K562 (cell line): ENCODE measurements at regions not wholly inside any gene's neighbourhood (a gene's known extent, or its start where the extent isn't known, plus 50 kb on each side); places are given as distances from the start of the nearest gene placed in this dataset.

Source experiments
- ATAC-seq: fragments of 200-7000 bp; cut with Tn5 transposase; 3 replicates; pipeline ENCODE4 v1.9.1; 2020; ENCODE audit warnings: moderate library complexity
- BruUV-seq: library from RNA; stranded (reverse); fragments of 400-500 nt; replicated peaks from 2 replicates; lab custom pipeline; 2021; lab: Mats Ljungman, UMichigan
- CTCF ChIA-PET: fragments of 300-600 bp; formaldehyde crosslinking; extraction: SDS; loops from one replicate; lab custom pipeline; 2021; ENCODE audit warnings: low intra/inter-chr PET ratio; lab: Yijun Ruan, JAX
- POLR2A ChIA-PET: fragments of 300-600, 350-650 bp; sonication (Branson Sonifier 250); formaldehyde crosslinking; extraction: SDS; loops from one replicate; lab custom pipeline; 2021; ENCODE audit warnings: antibody characterized with exemption, inconsistent platforms; lab: Yijun Ruan, JAX
- DNase-seq, 4 experiments: peaks; one replicate each; pipeline versions ENCODE4 v3.0.0 to v3.0.0-alpha.2; 2011 to 2018; ENCODE audit warnings: low spot score in 3 of 4, mixed read lengths in 3 of 4; ENCODE audit errors: extremely low read depth in 1 of 4
- FAIRE-seq: peaks from 2 replicates; lab custom pipeline; 2011; peaks lifted over from hg19 to GRCh38; lab: Jason Lieb, UNC
- H2AFZ ChIP-seq: 2 replicates; pipeline ENCODE4 v1.6.0; 2011; ENCODE audit warnings: low read depth, low read length, control low read depth, inconsistent platforms
- H3K27ac ChIP-seq: fragments of 200-600 bp; 3 replicates; pipeline ENCODE4 v1.8.0; 2011; ENCODE audit warnings: low read depth, mild to moderate bottlenecking, control low read depth, inconsistent platforms, low read length, moderate library complexity, mixed read lengths; ENCODE audit errors: extremely low read depth
- H3K27me3 ChIP-seq, 2 experiments: fragments of 300-600 bp in 1 of 2; 2 replicates in 1 of 2; 3 replicates in 1 of 2; pipeline versions ENCODE4 v1.6.0 to v1.8.0; 2011; ENCODE audit warnings: inconsistent platforms in 2 of 2, low read length in 2 of 2, mild to moderate bottlenecking in 1 of 2, mixed read lengths in 1 of 2, moderate library complexity in 1 of 2; ENCODE audit not compliant: control insufficient read depth in 2 of 2, insufficient read depth in 2 of 2
- H3K36me3 ChIP-seq: fragments of 300-600 bp; 3 replicates; pipeline ENCODE4 v1.8.0; 2011; ENCODE audit warnings: mild to moderate bottlenecking, low read length, inconsistent platforms; ENCODE audit not compliant: control insufficient read depth, insufficient read depth
- H3K4me1 ChIP-seq, 2 experiments: fragments of 200-600 bp in 1 of 2; replicated peaks in 1 of 2; 2 replicates in 1 of 2; 3 replicates in 1 of 2; pipeline versions ENCODE4 v1.5.1 to v1.8.0; 2011; ENCODE audit warnings: inconsistent platforms in 2 of 2, low read length in 2 of 2, mild to moderate bottlenecking in 1 of 2, mixed read lengths in 1 of 2, moderate library complexity in 1 of 2; ENCODE audit not compliant: control insufficient read depth in 2 of 2, insufficient read depth in 2 of 2
- H3K4me2 ChIP-seq: 2 replicates; pipeline ENCODE4 v1.6.1; 2011; ENCODE audit warnings: low read length, control low read depth, inconsistent platforms, mixed read lengths; ENCODE audit not compliant: insufficient read depth
- H3K4me3 ChIP-seq: fragments of 200-600 bp; sonication (generic), shearing (Covaris generic); 2 replicates; pipeline ENCODE4 v1.5.1; 2016; ENCODE audit warnings: control low read depth, inconsistent platforms
- H3K79me2 ChIP-seq: fragments of 200-600 bp; 3 replicates; pipeline ENCODE4 v1.8.0; 2011; ENCODE audit warnings: low read length, inconsistent platforms; ENCODE audit not compliant: control insufficient read depth, insufficient read depth
- H3K9ac ChIP-seq, 2 experiments: 2 replicates each; pipeline versions ENCODE4 v1.6.0 to v1.6.1; 2011; ENCODE audit warnings: low read depth in 2 of 2, low read length in 2 of 2, control low read depth in 1 of 2, inconsistent platforms in 1 of 2, mild to moderate bottlenecking in 1 of 2, mixed read lengths in 1 of 2; ENCODE audit not compliant: insufficient read depth in 1 of 2
- H3K9me1 ChIP-seq: one replicate; pipeline ENCODE4 v1.6.0; 2011; ENCODE audit warnings: inconsistent platforms, mild to moderate bottlenecking, low read length, moderate library complexity; ENCODE audit not compliant: control insufficient read depth, insufficient read depth
- H3K9me3 ChIP-seq: replicated peaks from 2 replicates; pipeline ENCODE4 v1.5.1; 2011; ENCODE audit warnings: low read depth, low read length, inconsistent platforms; ENCODE audit not compliant: control insufficient read depth, insufficient read depth
- H4K20me1 ChIP-seq: replicated peaks from 2 replicates; pipeline ENCODE4 v1.6.1; 2011; ENCODE audit warnings: low read length, inconsistent platforms, mixed read lengths; ENCODE audit not compliant: control insufficient read depth, insufficient read depth
- ARID2 ChIP-seq: fragments of 450-650 bp; IDR thresholded peaks from 2 replicates; pipeline ENCODE4 v1.6.1; 2017; ENCODE audit warnings: antibody characterized with exemption, mild to moderate bottlenecking
- HDGF ChIP-seq: fragments of 450-650 bp; IDR thresholded peaks from 2 replicates; pipeline ENCODE4 v1.6.1; 2016
- NR2F6 ChIP-seq: fragments of 450-650 bp; formaldehyde crosslinking; IDR thresholded peaks from 2 replicates; pipeline ENCODE4 v1.4.0; 2020; ENCODE audit warnings: mild to moderate bottlenecking
- OTX1 ChIP-seq: fragments of 450-650 bp; formaldehyde crosslinking; IDR thresholded peaks from 2 replicates; pipeline ENCODE4 v1.4.0; 2022; ENCODE audit warnings: mild to moderate bottlenecking
- PHF20 ChIP-seq: fragments of 450-650 bp; IDR thresholded peaks from 2 replicates; pipeline ENCODE4 v1.6.1; 2018; ENCODE audit not compliant: partially characterized antibody
- TAF9B ChIP-seq: fragments of 450-650 bp; IDR thresholded peaks from 2 replicates; pipeline ENCODE4 v1.6.1; 2018; ENCODE audit warnings: mild to moderate bottlenecking; ENCODE audit not compliant: partially characterized antibody
- ZBTB7A ChIP-seq: IDR thresholded peaks from 2 replicates; pipeline ENCODE4 v1.6.1; 2011; ENCODE audit warnings: low read depth, mild to moderate bottlenecking, low read length, moderate library complexity, borderline replicate concordance; ENCODE audit not compliant: control insufficient read depth
- ZNF3 ChIP-seq: fragments of 250-450 bp; sonication (Bioruptor Pico); IDR thresholded peaks from 2 replicates; pipeline ENCODE4 v1.5.0; 2021; ENCODE audit warnings: mild to moderate bottlenecking, moderate library complexity
- WGBS: fragments of 100-300 bp; shearing (Covaris generic); methylation state at CpG from one replicate; pipeline ENCODE4 v1.1.6; 2016; ENCODE audit warnings: low coverage, mixed read lengths; ENCODE audit not compliant: insufficient coverage; ENCODE audit errors: missing lambda C conversion rate; 5-methylcytosine and 5-hydroxymethylcytosine counted together
- in situ Hi-C: fragments of 300-500 bp; cut with MboI; formaldehyde crosslinking; loops from 4 replicates; pipeline ENCODE4 v1.15.0; 2018; ENCODE audit warnings: inconsistent platforms, mixed read lengths
- intact Hi-C: fragments of 100-400 bp; cut with micrococcal nuclease; formaldehyde crosslinking; loops from 2 replicates; pipeline ENCODE4 v1.14.2; 2022
- TF ChIP-seq, protein P1 (sequence below), 2 experiments: IDR thresholded peaks in 1 of 2; conservative IDR thresholded peaks in 1 of 2; 2 replicates each; pipeline ENCODE4 v1.6.1; 2016; ENCODE audit warnings: low read depth in 2 of 2, mild to moderate bottlenecking in 1 of 2, missing compliant biosample characterization in 1 of 2, missing genetic modification characterization in 1 of 2, moderate library complexity in 1 of 2
- TF ChIP-seq, protein P2 (sequence below), 2 experiments: fragments of 450-650 bp; formaldehyde crosslinking in 1 of 2; IDR thresholded peaks; 2 replicates each; pipeline versions ENCODE4 v1.4.0 to v1.6.1; 2014 to 2020; ENCODE audit warnings: mild to moderate bottlenecking in 2 of 2, borderline replicate concordance in 1 of 2, low read depth in 1 of 2
- TF ChIP-seq, protein P3 (sequence below): fragments of 450-650 bp; IDR thresholded peaks from 2 replicates; pipeline ENCODE4 v1.6.1; 2018; ENCODE audit warnings: mild to moderate bottlenecking, low read depth; ENCODE audit not compliant: partially characterized antibody

DNA sequence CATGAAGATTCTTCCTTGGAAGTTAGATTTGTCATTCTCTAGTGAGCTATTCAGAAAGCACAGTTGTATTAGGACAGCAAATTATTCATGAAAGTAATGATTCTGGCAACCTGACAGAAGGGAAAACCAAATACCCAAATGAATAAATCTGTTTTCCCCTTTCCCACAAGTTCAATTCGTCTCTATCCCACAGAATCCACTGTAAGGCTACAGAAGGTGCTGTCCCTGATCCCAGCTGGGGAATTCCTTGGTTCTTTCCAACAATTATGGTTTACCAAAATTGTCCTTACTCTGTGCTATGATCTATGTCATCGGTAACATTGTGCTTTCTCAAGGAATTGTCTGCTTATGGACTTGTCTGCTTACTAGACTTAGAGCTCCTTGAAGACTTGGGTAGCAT, 104.2 kb downstream of the FASLG start:
- Histone ChIP-seq H4K20me1 (no peaks in the 10 kb centered on the region), H3K9ac (no peak overlapping the region), H3K4me3 (no peak overlapping the region), H3K4me1 (no peaks in the 10 kb centered on the region; a peak in 1 of 5 replicates), H3K9me1 (no peaks in the 10 kb centered on the region), H3K9me3 (no peaks in the 10 kb centered on the region), H3K79me2 (no peaks in the 10 kb centered on the region), H3K27ac (no peak overlapping the region), H3K4me2 (no peak overlapping the region), H3K36me3 (no peaks in the 10 kb centered on the region), H2AFZ (no peak overlapping the region), H3K27me3 (no peaks in the 10 kb centered on the region)
- in situ Hi-C loops, result no loop called here
- CTCF ChIA-PET, result no interaction called here
- FAIRE-seq (no peak), ATAC-seq (no peak), DNase-seq (no peak)
- BruUV-seq, result no TSS peak
- 0% methylated on average over 2 of the region's 2 CpGs for WGBS
- intact Hi-C loops, result no loop called here
- POLR2A ChIA-PET, result interaction anchor here (0.7 kb wide), 1 partner anchor 587 kb away, joined by 3 read pairs; no protein-coding TSS in a partner anchor
- TF ChIP-seq ZBTB7A (no peak), OTX1 (CRISPR knock-in tag) (no peak), TAF9B (no peak), PHF20 (no peak), NR2F6 (no peak), HDGF (no peak), ARID2 (no peak), ZNF3 (no peak)
- TF ChIP-seq, protein P1, sequence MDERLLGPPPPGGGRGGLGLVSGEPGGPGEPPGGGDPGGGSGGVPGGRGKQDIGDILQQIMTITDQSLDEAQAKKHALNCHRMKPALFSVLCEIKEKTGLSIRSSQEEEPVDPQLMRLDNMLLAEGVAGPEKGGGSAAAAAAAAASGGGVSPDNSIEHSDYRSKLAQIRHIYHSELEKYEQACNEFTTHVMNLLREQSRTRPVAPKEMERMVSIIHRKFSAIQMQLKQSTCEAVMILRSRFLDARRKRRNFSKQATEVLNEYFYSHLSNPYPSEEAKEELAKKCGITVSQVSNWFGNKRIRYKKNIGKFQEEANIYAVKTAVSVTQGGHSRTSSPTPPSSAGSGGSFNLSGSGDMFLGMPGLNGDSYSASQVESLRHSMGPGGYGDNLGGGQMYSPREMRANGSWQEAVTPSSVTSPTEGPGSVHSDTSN (CRISPR knock-in tag; IDR thresholded peaks at IDR 0.05; ENCODE audit: low read depth), result no peak
- TF ChIP-seq, protein P1 (tag; conservative IDR thresholded peaks at IDR 0.05; ENCODE audit: low read depth), result no peak
- TF ChIP-seq, protein P2, sequence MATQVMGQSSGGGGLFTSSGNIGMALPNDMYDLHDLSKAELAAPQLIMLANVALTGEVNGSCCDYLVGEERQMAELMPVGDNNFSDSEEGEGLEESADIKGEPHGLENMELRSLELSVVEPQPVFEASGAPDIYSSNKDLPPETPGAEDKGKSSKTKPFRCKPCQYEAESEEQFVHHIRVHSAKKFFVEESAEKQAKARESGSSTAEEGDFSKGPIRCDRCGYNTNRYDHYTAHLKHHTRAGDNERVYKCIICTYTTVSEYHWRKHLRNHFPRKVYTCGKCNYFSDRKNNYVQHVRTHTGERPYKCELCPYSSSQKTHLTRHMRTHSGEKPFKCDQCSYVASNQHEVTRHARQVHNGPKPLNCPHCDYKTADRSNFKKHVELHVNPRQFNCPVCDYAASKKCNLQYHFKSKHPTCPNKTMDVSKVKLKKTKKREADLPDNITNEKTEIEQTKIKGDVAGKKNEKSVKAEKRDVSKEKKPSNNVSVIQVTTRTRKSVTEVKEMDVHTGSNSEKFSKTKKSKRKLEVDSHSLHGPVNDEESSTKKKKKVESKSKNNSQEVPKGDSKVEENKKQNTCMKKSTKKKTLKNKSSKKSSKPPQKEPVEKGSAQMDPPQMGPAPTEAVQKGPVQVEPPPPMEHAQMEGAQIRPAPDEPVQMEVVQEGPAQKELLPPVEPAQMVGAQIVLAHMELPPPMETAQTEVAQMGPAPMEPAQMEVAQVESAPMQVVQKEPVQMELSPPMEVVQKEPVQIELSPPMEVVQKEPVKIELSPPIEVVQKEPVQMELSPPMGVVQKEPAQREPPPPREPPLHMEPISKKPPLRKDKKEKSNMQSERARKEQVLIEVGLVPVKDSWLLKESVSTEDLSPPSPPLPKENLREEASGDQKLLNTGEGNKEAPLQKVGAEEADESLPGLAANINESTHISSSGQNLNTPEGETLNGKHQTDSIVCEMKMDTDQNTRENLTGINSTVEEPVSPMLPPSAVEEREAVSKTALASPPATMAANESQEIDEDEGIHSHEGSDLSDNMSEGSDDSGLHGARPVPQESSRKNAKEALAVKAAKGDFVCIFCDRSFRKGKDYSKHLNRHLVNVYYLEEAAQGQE (IDR thresholded peaks at IDR 0.05; ENCODE audit: borderline replicate concordance), result no peak
- TF ChIP-seq, protein P2 (CRISPR knock-in tag; IDR thresholded peaks at IDR 0.05; ENCODE audit: low read depth), result no peak
- TF ChIP-seq, protein P3, sequence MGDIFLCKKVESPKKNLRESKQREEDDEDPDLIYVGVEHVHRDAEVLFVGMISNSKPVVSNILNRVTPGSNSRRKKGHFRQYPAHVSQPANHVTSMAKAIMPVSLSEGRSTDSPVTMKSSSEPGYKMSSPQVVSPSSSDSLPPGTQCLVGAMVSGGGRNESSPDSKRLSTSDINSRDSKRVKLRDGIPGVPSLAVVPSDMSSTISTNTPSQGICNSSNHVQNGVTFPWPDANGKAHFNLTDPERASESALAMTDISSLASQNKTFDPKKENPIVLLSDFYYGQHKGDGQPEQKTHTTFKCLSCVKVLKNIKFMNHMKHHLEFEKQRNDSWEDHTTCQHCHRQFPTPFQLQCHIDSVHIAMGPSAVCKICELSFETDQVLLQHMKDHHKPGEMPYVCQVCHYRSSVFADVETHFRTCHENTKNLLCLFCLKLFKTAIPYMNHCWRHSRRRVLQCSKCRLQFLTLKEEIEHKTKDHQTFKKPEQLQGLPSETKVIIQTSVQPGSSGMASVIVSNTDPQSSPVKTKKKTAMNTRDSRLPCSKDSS, result no peak
